ENCODE measurements at regions not wholly inside any gene's neighbourhood (a gene's known extent, or its start where the extent isn't known, plus 50 kb on each side); places are given as distances from the start of the nearest gene placed in this dataset.
"Not testable (repeated sequence)": the region's sequence is repeated elsewhere in the genome, so short reads cannot be mapped to it uniquely, and the experiment has no call there.

DNA sequence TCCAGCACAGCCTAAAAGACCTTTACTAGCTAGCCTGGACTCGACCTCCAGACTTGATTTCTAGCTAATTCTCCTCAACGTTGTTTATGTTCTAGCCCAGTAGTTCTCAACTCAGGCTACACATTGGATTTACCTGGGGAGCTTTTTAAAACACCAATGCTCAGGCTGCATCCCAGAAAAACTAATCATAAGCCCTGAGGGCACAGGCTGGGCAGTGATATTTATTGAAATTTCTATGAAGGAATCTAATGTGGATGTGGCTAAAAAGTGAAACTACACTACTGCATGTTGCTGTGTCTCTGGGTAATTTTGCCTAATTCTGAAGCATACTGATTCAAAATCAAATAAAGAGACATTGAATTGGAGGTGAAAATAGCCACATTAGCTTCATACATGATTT lies 479.4 kb downstream of the KCNT2 start:
- no peaks in the 10 kb centered on the region for H3K36me3 Mint-ChIP-seq (ENCODE audit: low read depth)
- ATAC-seq (no peak), DNase-seq (no peak)
- H3K4me3 Mint-ChIP-seq = no peak overlapping the region
- H3K9me3 Mint-ChIP-seq (ENCODE audit: low read depth) = no peaks in the 10 kb centered on the region
- no peaks in the 10 kb centered on the region for H3K4me1 Mint-ChIP-seq
- no peaks in the 10 kb centered on the region for H3K27me3 Mint-ChIP-seq
- ChIA-PET CTCF (no interaction called here), POLR2A (no interaction called here)
- intact Hi-C loops (cut with DNase I, micrococcal nuclease) = no loop called here
- H3K27ac Mint-ChIP-seq = no peak overlapping the region

- CTCF ChIA-PET = no interaction called here
- Mint-ChIP-seq H3K9me3 (ENCODE audit: low read depth) (no peaks in the 10 kb centered on the region), H3K4me3 (no peak overlapping the region), H3K27me3 (no peaks in the 10 kb centered on the region), H3K27ac (no peak overlapping the region), H3K4me1 (no peaks in the 10 kb centered on the region), H3K36me3 (ENCODE audit: low read depth) (no peaks in the 10 kb centered on the region)
- intact Hi-C loops (cut with DNase I, micrococcal nuclease) = no loop called here
- ATAC-seq (no peak), DNase-seq (no peak)
- POLR2A ChIA-PET = no interaction called here
Measured at GRCh38 chr1:196121181-196121580, 487.1 kb downstream of the KCNT2 start.

DNA sequence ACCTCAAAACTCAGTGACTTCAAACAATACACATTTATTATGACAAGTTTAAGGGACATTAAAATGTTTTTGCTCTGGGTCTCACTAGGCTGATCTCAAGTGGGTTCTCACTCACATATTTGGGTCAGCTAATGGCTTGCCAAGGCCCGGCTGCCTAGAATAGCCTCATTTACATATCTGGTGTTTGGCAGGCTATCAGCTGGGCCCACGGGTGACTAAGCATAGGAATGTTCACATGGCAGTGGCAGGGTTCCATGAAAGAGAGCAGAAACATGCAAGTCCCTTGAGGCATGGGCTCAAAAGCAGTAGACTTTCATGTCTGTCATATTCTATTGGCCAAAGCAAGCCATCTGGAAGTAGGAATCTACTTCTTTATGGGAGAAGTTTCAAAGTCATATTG lies 492.6 kb downstream of the KCNT2 start:
- no peaks in the 10 kb centered on the region for H3K36me3 Mint-ChIP-seq (ENCODE audit: low read depth)
- no peaks in the 10 kb centered on the region for H3K4me1 Mint-ChIP-seq
- ChIA-PET POLR2A (no interaction called here), CTCF (no interaction called here)
- no peaks in the 10 kb centered on the region for H3K27me3 Mint-ChIP-seq
- H3K9me3 Mint-ChIP-seq (ENCODE audit: low read depth) = no peaks in the 10 kb centered on the region
- DNase-seq (no peak), ATAC-seq (no peak)
- intact Hi-C loops (cut with DNase I, micrococcal nuclease) = no loop called here
- no peak overlapping the region for H3K4me3 Mint-ChIP-seq
- no peak overlapping the region for H3K27ac Mint-ChIP-seq

GRCh38 chr1:196114193-196114592 lies 494.0 kb downstream of the KCNT2 start:
- Mint-ChIP-seq H3K27me3 (no peaks in the 10 kb centered on the region), H3K9me3 (ENCODE audit: low read depth) (peaks cover 5% of the 10 kb centered on the region), H3K4me1 (no peaks in the 10 kb centered on the region), H3K4me3 (no peak overlapping the region), H3K27ac (no peak overlapping the region), H3K36me3 (ENCODE audit: low read depth) (no peaks in the 10 kb centered on the region)
- ATAC-seq = no peak
- intact Hi-C loops (cut with DNase I, micrococcal nuclease) = no loop called here
- ChIA-PET POLR2A (no interaction called here), CTCF (interaction anchor here (0.6 kb wide), 1 partner anchor 103 kb away, joined by 3 read pairs; no protein-coding TSS in a partner anchor)
- no peak for DNase-seq

DNA sequence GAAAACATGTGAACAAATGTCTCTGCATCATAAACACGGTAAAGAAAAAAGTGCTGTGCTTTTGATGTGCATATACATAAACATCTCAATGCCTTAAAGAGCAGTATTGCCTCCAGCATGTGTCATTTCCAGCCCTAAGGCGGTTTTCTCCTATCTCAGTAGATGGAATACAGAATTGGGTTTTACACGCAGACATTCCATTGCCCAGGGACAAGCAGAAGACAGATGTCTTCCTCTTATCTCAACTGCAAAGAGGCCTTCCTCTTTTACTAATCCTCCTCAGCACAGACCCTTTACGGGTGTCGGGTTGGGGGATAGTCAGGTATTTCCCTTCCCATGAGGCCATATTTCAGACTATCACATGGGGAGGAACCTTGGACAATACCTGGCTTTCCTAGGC lies 499.2 kb downstream of the KCNT2 start:
- H3K4me1 Mint-ChIP-seq; H3K4me3 Mint-ChIP-seq; H3K27me3 Mint-ChIP-seq; POLR2A ChIA-PET; H3K36me3 Mint-ChIP-seq (ENCODE audit: low read depth); H3K9me3 Mint-ChIP-seq (ENCODE audit: low read depth); DNase-seq; CTCF ChIA-PET; intact Hi-C loops (cut with DNase I, micrococcal nuclease); H3K27ac Mint-ChIP-seq; ATAC-seq: not testable (repeated sequence)

DNA sequence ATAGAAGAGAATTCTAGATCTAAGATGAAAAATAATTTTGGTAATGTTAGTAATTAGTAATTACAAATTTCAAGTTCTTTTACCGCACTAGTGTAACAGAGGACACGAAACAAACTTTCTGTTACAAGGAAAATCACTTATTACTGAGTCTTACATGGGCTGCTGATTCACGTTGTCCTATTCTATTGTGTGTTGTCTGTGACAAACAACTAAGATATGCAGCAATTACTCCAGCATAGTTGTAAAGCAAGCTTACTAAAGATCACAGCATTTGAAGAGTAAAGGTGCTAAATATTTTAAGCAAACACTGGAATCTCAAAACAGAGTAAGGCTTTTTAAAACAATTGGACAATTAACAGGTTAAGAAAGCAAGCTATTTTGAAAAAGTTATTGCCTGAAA lies 502.3 kb downstream of the KCNT2 start:
- CTCF ChIA-PET = interaction anchor here (0.7 kb wide), 1 partner anchor 34 kb away, joined by 3 read pairs; no protein-coding TSS in a partner anchor
- POLR2A ChIA-PET = no interaction called here
- Mint-ChIP-seq H3K27ac (no peak overlapping the region), H3K9me3 (ENCODE audit: low read depth) (peaks cover 19% of the 10 kb centered on the region), H3K4me3 (no peak overlapping the region), H3K27me3 (no peaks in the 10 kb centered on the region), H3K36me3 (ENCODE audit: low read depth) (no peaks in the 10 kb centered on the region), H3K4me1 (no peaks in the 10 kb centered on the region)
- ATAC-seq (no peak), DNase-seq (no peak)
- intact Hi-C loops (cut with DNase I, micrococcal nuclease) = no loop called here

GRCh38 chr1:196102826-196103225 lies 505.4 kb downstream of the KCNT2 start:
- ChIA-PET POLR2A (no interaction called here), CTCF (no interaction called here)

DNA sequence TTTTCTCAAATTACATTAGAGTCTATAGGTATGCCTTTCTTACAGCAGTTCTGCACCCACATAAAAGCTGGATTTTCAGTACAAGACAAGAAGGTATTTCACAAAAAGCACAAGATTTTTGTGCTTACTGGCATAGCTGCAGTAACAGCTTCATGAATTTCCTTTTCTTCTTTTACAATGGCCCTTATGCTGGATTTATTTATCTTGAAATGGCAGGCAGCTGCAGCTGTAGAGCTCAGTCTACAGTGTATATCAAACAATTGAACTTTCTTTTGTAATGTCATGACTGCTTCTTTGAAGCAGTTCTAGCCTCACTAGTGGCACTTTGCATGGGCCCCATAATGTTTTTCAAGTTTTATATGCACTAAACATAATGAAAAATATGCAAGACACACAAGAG lies 510.2 kb downstream of the KCNT2 start:
- DNase-seq (no peak), ATAC-seq (no peak)
- H3K9me3 Mint-ChIP-seq (ENCODE audit: low read depth) = peaks cover 13% of the 10 kb centered on the region
- intact Hi-C loops (cut with DNase I, micrococcal nuclease) = no loop called here
- no peak overlapping the region for H3K4me3 Mint-ChIP-seq
- no peaks in the 10 kb centered on the region for H3K4me1 Mint-ChIP-seq
- no peak overlapping the region for H3K27ac Mint-ChIP-seq
- no peaks in the 10 kb centered on the region for H3K36me3 Mint-ChIP-seq (ENCODE audit: low read depth)
- ChIA-PET POLR2A (no interaction called here), CTCF (no interaction called here)
- no peaks in the 10 kb centered on the region for H3K27me3 Mint-ChIP-seq

More at GRCh38 chr1:196102826-196103225, 505.4 kb downstream of the KCNT2 start:
- H3K36me3 Mint-ChIP-seq (ENCODE audit: low read depth) = no peaks in the 10 kb centered on the region
- peaks cover 17% of the 10 kb centered on the region for H3K9me3 Mint-ChIP-seq (ENCODE audit: low read depth)
- H3K4me1 Mint-ChIP-seq = no peaks in the 10 kb centered on the region
- H3K27me3 Mint-ChIP-seq = no peaks in the 10 kb centered on the region
- H3K4me3 Mint-ChIP-seq = no peak overlapping the region
- no peak for ATAC-seq
- intact Hi-C loops (cut with DNase I, micrococcal nuclease) = no loop called here
- no peak for DNase-seq
- no peak overlapping the region for H3K27ac Mint-ChIP-seq

DNA sequence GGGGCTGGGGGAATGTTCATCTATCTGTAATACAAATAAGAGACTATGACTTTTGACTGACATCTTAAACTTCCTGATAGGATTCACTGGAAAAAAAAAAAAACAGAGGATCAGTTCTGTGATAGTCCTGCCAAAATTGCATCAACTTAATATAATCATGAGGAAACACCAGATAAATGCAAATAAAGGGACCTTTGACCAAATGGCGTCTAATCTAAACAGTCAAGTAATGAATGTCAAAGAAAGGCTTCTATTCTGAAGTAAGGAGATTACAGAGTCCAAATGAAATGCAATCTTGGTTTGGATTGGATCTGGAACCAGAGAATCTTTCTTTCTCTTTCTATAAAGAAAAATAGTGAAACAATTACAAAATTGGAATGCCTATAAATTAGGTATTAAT lies 513.4 kb downstream of the KCNT2 start:
- no peak overlapping the region for H3K4me3 Mint-ChIP-seq
- no peak overlapping the region for H3K27ac Mint-ChIP-seq
- ChIA-PET CTCF (no interaction called here), POLR2A (no interaction called here)
- H3K27me3 Mint-ChIP-seq = no peaks in the 10 kb centered on the region
- H3K36me3 Mint-ChIP-seq (ENCODE audit: low read depth) = no peaks in the 10 kb centered on the region
- no peak for ATAC-seq
- no peaks in the 10 kb centered on the region for H3K4me1 Mint-ChIP-seq
- intact Hi-C loops (cut with DNase I, micrococcal nuclease) = no loop called here
- no peaks in the 10 kb centered on the region for H3K9me3 Mint-ChIP-seq (ENCODE audit: low read depth)
- no peak for DNase-seq

DNA sequence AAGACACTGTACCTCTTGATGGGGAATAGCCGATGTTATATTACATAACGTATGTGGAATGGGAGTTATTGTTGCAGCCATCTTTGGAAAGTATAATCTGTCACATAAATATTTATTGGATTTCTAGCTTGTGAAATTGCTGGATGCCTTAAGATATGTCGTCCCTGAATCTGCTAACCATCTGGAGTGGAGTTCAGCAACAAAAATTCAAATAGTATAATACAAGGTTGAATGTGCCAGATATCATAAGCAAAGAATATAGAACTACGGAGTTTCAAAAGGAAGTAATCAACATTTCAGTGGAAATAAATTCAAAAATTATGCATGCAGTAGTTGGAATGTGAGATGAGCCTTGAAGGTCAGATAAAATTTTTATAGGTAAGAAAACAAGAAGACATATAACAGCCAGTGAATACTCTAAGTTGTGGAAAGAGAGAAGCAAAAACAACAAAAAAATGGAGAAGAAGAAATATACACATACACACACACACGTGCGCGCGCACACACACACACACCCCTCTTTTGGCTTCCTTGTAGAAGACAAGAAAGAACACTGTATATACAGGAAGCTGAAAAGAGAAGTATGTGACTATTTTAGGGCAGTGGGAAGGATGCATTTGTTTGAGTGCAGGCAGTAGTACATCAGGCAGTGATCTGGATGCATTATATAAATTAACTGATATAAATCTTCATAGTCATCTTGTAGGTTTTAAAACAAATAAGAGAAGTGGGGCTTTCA lies 516.7 kb downstream of the KCNT2 start:
- ChIA-PET POLR2A (no interaction called here), CTCF (interaction anchor here (1.1 kb wide), 1 partner anchor 15 kb away, joined by 3 read pairs; no protein-coding TSS in a partner anchor)
- Mint-ChIP-seq H3K36me3 (ENCODE audit: low read depth) (no peaks in the 10 kb centered on the region), H3K4me3 (no peak overlapping the region), H3K4me1 (no peaks in the 10 kb centered on the region), H3K27ac (no peak overlapping the region), H3K9me3 (ENCODE audit: low read depth) (no peaks in the 10 kb centered on the region), H3K27me3 (no peaks in the 10 kb centered on the region)
- DNase-seq (no peak), ATAC-seq (no peak)
- intact Hi-C loops (cut with DNase I, micrococcal nuclease) = no loop called here

GRCh38 chr1:196090226-196090625 lies 518.0 kb downstream of the KCNT2 start:
- Mint-ChIP-seq H3K27me3 (no peaks in the 10 kb centered on the region), H3K9me3 (ENCODE audit: low read depth) (no peaks in the 10 kb centered on the region), H3K27ac (no peak overlapping the region), H3K4me3 (no peak overlapping the region), H3K36me3 (ENCODE audit: low read depth) (no peaks in the 10 kb centered on the region), H3K4me1 (no peaks in the 10 kb centered on the region)
- DNase-seq (no peak), ATAC-seq (no peak)
- intact Hi-C loops (cut with DNase I, micrococcal nuclease) = no loop called here
- ChIA-PET POLR2A (no interaction called here), CTCF (interaction anchor here (1.1 kb wide), 1 partner anchor 14 kb away, joined by 3 read pairs; no protein-coding TSS in a partner anchor)

DNA sequence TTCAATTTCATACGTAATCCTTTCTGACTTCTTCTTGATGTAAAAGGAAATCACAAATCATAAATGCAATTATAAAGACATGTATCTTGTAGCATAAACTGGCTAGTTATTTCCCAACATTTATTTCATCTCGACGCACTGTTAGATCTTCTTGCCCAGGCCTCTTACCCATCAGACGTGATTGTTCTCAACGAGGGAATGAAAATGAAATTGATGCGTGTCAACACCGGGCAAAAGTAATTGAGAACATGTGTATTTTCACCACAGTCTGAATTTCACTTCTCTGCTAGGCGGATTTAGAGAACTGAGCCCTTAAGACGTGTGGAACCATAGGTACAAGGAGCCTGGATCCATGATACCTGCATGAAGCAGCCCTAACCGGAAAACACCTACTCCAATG lies 519.7 kb downstream of the KCNT2 start:
- Mint-ChIP-seq H3K36me3 (ENCODE audit: low read depth) (no peaks in the 10 kb centered on the region), H3K27ac (no peak overlapping the region), H3K4me1 (no peaks in the 10 kb centered on the region), H3K9me3 (ENCODE audit: low read depth) (no peaks in the 10 kb centered on the region), H3K4me3 (no peak overlapping the region), H3K27me3 (no peaks in the 10 kb centered on the region)
- ChIA-PET POLR2A (no interaction called here), CTCF (no interaction called here)
- intact Hi-C loops (cut with DNase I, micrococcal nuclease) = no loop called here
- no peak for ATAC-seq
- no peak for DNase-seq
